Neural crest cell (in vitro differentiated cells): ENCODE measurements at regions not wholly inside any gene's neighbourhood (a gene's known extent, or its start where the extent isn't known, plus 50 kb on each side); places are given as distances from the start of the nearest gene placed in this dataset.

ENCODE experiments used
- DNase-seq: peaks from one replicate; pipeline ENCODE4 v3.0.0; 2021; ENCODE audit warnings: low read depth, mixed read lengths, low spot score
- H3K27ac Mint-ChIP-seq: one replicate; pipeline ENCODE4 v1.8.0; 2021; ENCODE audit warnings: mild to moderate bottlenecking, mixed read lengths; ENCODE audit not compliant: unreplicated experiment
- H3K27me3 Mint-ChIP-seq: 2 replicates; pipeline ENCODE4 v1.8.0; 2021; ENCODE audit warnings: low read depth, mild to moderate bottlenecking, mixed read lengths
- H3K36me3 Mint-ChIP-seq: 2 replicates; pipeline ENCODE4 v1.8.0; 2021; ENCODE audit warnings: low read depth, mild to moderate bottlenecking, mixed read lengths
- H3K4me1 Mint-ChIP-seq: 2 replicates; pipeline ENCODE4 v1.8.0; 2021; ENCODE audit warnings: mixed read lengths
- H3K4me3 Mint-ChIP-seq: one replicate; pipeline ENCODE4 v1.8.0; 2021; ENCODE audit warnings: mild to moderate bottlenecking, mixed read lengths
- H3K9me3 Mint-ChIP-seq: 2 replicates; pipeline ENCODE4 v1.8.0; 2021; ENCODE audit warnings: mixed read lengths
- CTCF ChIP-seq: fragments of 200-600 bp; sonication (generic); conservative IDR thresholded peaks from 2 replicates; pipeline ENCODE4 v1.5.0; 2021; ENCODE audit warnings: antibody characterized with exemption, mild to moderate bottlenecking

- peaks cover 2% of the 10 kb centered on the region for H3K9me3 Mint-ChIP-seq
- no peaks in the 10 kb centered on the region for H3K36me3 Mint-ChIP-seq
- no peak overlapping the region for H3K27ac Mint-ChIP-seq
- H3K4me3 Mint-ChIP-seq: no peak overlapping the region
- no peaks in the 10 kb centered on the region for H3K4me1 Mint-ChIP-seq
- no peak for DNase-seq
- no peak for TF ChIP-seq CTCF
- H3K27me3 Mint-ChIP-seq: no peaks in the 10 kb centered on the region
Observed at GRCh38 chr4:24743927-24744326, 51.4 kb upstream of the SOD3 start.

GRCh38 chr4:24745172-24745895, 50.0 kb upstream of the SOD3 start:
- H3K27ac Mint-ChIP-seq: no peak overlapping the region
- no peak overlapping the region for H3K4me3 Mint-ChIP-seq
- H3K36me3 Mint-ChIP-seq: no peaks in the 10 kb centered on the region
- TF ChIP-seq CTCF: no peak
- DNase-seq: no peak
- no peaks in the 10 kb centered on the region for H3K4me1 Mint-ChIP-seq
- peaks cover 4% of the 10 kb centered on the region for H3K9me3 Mint-ChIP-seq
- H3K27me3 Mint-ChIP-seq: no peaks in the 10 kb centered on the region
